Small intestine (tissue), 7 donors: ENCODE measurements at regions not wholly inside any gene's neighbourhood (a gene's known extent, or its start where the extent isn't known, plus 50 kb on each side); places are given as distances from the start of the nearest gene placed in this dataset.

ENCODE experiments used
- DNase-seq, 2 donors: peaks; one replicate each; pipeline versions ENCODE4 v3.0.0 to v3.0.0-alpha.2; 2013
- FAIRE-seq: peaks from 2 replicates; lab custom pipeline; 2012; peaks lifted over from hg19 to GRCh38; lab: Jason Lieb, UNC
- H3K27ac ChIP-seq, 3 donors: one replicate each; pipeline ENCODE4 v1.5.1; 2013; ENCODE audit warnings: low read length in 2 of 3, mild to moderate bottlenecking in 2 of 3, control low read depth in 1 of 3, inconsistent platforms in 1 of 3, low read depth in 1 of 3, moderate library complexity in 1 of 3
- H3K27me3 ChIP-seq, 3 donors: one replicate each; pipeline ENCODE4 v1.6.1; 2013; ENCODE audit warnings: low read length in 3 of 3, inconsistent platforms in 1 of 3; ENCODE audit not compliant: control insufficient read depth in 3 of 3, insufficient read depth in 3 of 3
- H3K36me3 ChIP-seq, 3 donors: one replicate each; pipeline ENCODE4 v1.6.1; 2013; ENCODE audit warnings: low read length in 3 of 3, inconsistent platforms in 1 of 3, low read depth in 1 of 3, mild to moderate bottlenecking in 1 of 3, moderate library complexity in 1 of 3; ENCODE audit not compliant: control insufficient read depth in 3 of 3, insufficient read depth in 2 of 3
- H3K4me1 ChIP-seq, 3 donors: one replicate each; pipeline ENCODE4 v1.6.1; 2013; ENCODE audit warnings: low read length in 2 of 3, inconsistent platforms in 1 of 3, low read depth in 1 of 3, mild to moderate bottlenecking in 1 of 3, moderate library complexity in 1 of 3; ENCODE audit not compliant: control insufficient read depth in 3 of 3, insufficient read depth in 2 of 3
- H3K4me3 ChIP-seq, 3 donors: one replicate each; pipeline ENCODE4 v1.5.1; 2013; ENCODE audit warnings: low read length in 3 of 3, control low read depth in 1 of 3, inconsistent platforms in 1 of 3, low read depth in 1 of 3, mild to moderate bottlenecking in 1 of 3, moderate library complexity in 1 of 3
- H3K9me3 ChIP-seq, 2 donors: one replicate each; pipeline ENCODE4 v1.6.1; 2013; ENCODE audit warnings: low read depth in 1 of 2, low read length in 1 of 2; ENCODE audit not compliant: control insufficient read depth in 2 of 2, insufficient read depth in 1 of 2
- WGBS, 3 donors: extraction: QIAGEN DNeasy Blood & Tissue Kit; methylation state at CpG; one replicate each; pipeline ENCODE4 v1.1.7; 2013; 5-methylcytosine and 5-hydroxymethylcytosine counted together
- donor health status: healthy with polysubstance abuse.
- donor health status: control.
- donor health status: control.
- donor health status: Bipolar disorder and iron deficiency.
- donor health status: healthy.

- Histone ChIP-seq H3K27me3 (no peaks in the 10 kb centered on the region), H3K4me1 (peaks cover 0 to 4% (median 0%) of the 10 kb centered on the region in 3 donors), H3K9me3 (no peaks in the 10 kb centered on the region), H3K4me3 (no peak overlapping the region), H3K36me3 (no peaks in the 10 kb centered on the region), H3K27ac (no peak overlapping the region)
- DNase-seq, result no peak
- WGBS, 3 donors, result 75 to 94% (median 83%) methylated on average over 2 of the region's 2 CpGs
- no peak for FAIRE-seq
These were observed 189.1 kb downstream of the BMP4 start for GRCh38 chr14:53767566-53767965.

DNA sequence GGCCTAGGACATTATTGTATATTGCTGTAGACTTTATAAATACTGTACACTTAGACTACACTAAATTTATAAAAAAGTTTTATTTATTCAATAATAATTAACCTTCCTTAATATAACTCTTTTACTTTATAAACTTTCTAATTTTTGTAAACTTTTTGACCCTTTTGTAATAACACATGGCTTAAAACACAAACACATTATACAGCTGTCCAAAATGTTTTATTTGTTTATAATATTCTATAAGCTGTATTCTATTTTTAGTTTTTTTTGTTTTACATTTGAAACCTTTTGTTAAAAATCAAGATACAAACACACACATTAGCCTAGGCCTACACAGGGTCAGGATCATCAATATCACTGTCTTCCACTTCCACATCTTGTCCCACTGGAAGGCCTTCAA is 190.0 kb downstream of the BMP4 start:
- peaks cover 0 to 4% (median 0%) of the 10 kb centered on the region in 3 donors for H3K4me1 ChIP-seq
- H3K9me3 ChIP-seq, result no peaks in the 10 kb centered on the region
- no peak overlapping the region for H3K4me3 ChIP-seq
- no peak for FAIRE-seq
- H3K36me3 ChIP-seq, result no peaks in the 10 kb centered on the region
- H3K27me3 ChIP-seq, result no peaks in the 10 kb centered on the region
- DNase-seq, result no peak
- H3K27ac ChIP-seq, result no peak overlapping the region

GRCh38 chr14:53766106-53766505 is 190.5 kb downstream of the BMP4 start:
- H3K4me3 ChIP-seq, result no peak overlapping the region
- no peak overlapping the region for H3K27ac ChIP-seq
- FAIRE-seq, result no peak
- no peaks in the 10 kb centered on the region for H3K27me3 ChIP-seq
- peaks cover 0 to 4% (median 0%) of the 10 kb centered on the region in 3 donors for H3K4me1 ChIP-seq
- H3K36me3 ChIP-seq, result no peaks in the 10 kb centered on the region
- WGBS, 3 donors, result 77 to 82% (median 79%) methylated on average over 2 of the region's 2 CpGs
- H3K9me3 ChIP-seq, result no peaks in the 10 kb centered on the region
- DNase-seq, result no peak

DNA sequence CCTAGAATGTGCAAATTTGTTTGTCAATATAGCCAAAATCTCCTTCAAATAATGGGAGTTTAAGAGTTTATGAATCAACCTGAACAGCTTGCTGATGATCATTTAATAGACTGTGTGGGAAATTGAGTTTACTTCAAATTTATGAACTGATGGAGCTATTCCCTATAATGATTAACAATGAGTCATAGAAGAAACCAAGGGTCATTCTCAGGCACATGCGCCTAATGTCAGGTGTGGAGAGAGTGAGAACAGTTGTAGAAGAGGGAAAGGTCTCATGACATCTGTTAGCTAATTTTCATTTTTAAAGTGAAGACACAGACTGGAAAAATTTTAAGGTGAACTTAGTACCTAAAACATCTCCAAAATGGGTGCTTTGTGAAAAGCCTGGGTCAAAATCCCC is 191.8 kb downstream of the BMP4 start:
- no peaks in the 10 kb centered on the region for H3K9me3 ChIP-seq
- FAIRE-seq, result no peak
- H3K27me3 ChIP-seq, result no peaks in the 10 kb centered on the region
- no peaks in the 10 kb centered on the region for H3K36me3 ChIP-seq
- 43 to 61% (median 46%) methylated on average over 1 of the region's 1 CpG for WGBS, 3 donors
- DNase-seq, result peak; percentile 78 to 79
- no peak overlapping the region for H3K4me3 ChIP-seq
- H3K4me1 ChIP-seq, result peaks cover 0 to 4% (median 0%) of the 10 kb centered on the region in 3 donors
- peak overlapping the region in 1 of 3 donors; percentile 40 for H3K27ac ChIP-seq

DNA sequence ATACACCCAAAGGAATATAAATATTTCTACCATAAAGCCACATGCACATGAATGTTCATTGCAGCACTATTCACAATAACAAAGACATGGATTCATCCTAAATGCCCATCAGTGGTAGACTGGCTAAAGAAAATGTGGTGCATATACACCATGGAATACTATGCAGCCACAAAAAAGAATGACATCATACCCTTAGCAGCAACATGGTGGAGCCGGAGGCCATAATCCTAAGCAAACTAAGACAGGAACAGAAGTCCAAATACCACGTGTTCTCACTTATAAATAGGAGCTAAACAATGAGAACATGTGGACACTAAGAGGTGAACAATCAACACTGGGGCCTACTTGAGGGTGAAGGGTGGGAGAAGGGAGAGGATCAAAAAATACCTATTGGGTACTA is 198.5 kb downstream of the BMP4 start:
- no peak for DNase-seq
- Histone ChIP-seq H3K36me3 (no peaks in the 10 kb centered on the region), H3K27ac (no peak overlapping the region), H3K4me3 (no peak overlapping the region), H3K4me1 (no peaks in the 10 kb centered on the region), H3K9me3 (peaks cover 0 to 4% of the 10 kb centered on the region in 2 donors), H3K27me3 (no peaks in the 10 kb centered on the region)
- no peak for FAIRE-seq
- 80 to 89% (median 88%) methylated on average over 2 of the region's 2 CpGs for WGBS, 3 donors

DNA sequence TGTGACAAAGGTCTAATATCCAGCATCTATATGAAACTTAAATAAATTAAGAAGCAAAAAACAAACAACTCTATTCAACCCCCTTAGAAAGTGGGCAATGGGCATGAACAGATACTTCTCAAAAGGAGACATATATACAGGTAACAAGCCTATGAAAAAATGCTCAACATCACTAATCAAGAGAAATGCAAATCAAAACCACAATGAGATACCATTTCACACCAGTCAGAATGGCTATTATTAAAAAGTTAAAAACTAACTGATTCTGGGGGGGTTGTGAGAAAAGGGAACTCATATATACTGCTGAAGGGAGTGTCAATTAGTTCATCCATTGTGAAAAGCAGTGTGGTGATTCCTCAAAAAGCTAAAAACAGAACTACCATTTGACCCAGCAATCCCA is 198.9 kb downstream of the BMP4 start:
- H3K27me3 ChIP-seq, result no peaks in the 10 kb centered on the region
- no peak for FAIRE-seq
- no peak for DNase-seq
- H3K4me1 ChIP-seq, result no peaks in the 10 kb centered on the region
- peaks cover 0 to 4% of the 10 kb centered on the region in 2 donors for H3K9me3 ChIP-seq
- H3K27ac ChIP-seq, result no peak overlapping the region
- no peak overlapping the region for H3K4me3 ChIP-seq
- no peaks in the 10 kb centered on the region for H3K36me3 ChIP-seq

GRCh38 chr14:53751650-53752049 is 205.0 kb downstream of the BMP4 start:
- Histone ChIP-seq H3K4me3 (no peak overlapping the region), H3K9me3 (no peaks in the 10 kb centered on the region), H3K27me3 (no peaks in the 10 kb centered on the region), H3K27ac (no peak overlapping the region), H3K36me3 (no peaks in the 10 kb centered on the region), H3K4me1 (no peaks in the 10 kb centered on the region)
- 78 to 85% (median 81%) methylated on average over 3 of the region's 3 CpGs for WGBS, 3 donors
- DNase-seq (no peak), FAIRE-seq (no peak)

DNA sequence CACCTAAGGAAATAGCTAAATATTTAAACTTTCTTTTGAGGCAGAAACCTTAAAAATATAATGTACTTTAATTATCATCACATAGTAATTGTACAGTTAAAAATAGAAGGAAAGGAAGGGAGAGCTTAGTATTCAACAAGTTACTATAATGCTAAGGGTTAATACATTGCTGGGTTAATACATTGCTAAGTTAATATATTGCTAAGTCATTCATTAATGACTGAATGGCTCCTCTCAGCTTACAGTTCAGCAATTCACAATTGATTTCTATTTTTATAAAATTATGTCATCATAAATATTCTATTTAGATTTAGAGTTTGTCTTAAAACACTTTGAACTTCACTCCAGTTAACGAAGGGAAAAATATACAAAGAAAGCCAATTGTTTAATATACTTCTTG is 207.9 kb downstream of the BMP4 start:
- peak; percentile 26 for FAIRE-seq
- Histone ChIP-seq H3K4me1 (no peaks in the 10 kb centered on the region), H3K27me3 (no peaks in the 10 kb centered on the region), H3K27ac (no peak overlapping the region), H3K9me3 (no peaks in the 10 kb centered on the region), H3K4me3 (no peak overlapping the region), H3K36me3 (no peaks in the 10 kb centered on the region)
- DNase-seq, result no peak
- 10 to 40% (median 18%) methylated on average over 1 of the region's 1 CpG for WGBS, 3 donors

DNA sequence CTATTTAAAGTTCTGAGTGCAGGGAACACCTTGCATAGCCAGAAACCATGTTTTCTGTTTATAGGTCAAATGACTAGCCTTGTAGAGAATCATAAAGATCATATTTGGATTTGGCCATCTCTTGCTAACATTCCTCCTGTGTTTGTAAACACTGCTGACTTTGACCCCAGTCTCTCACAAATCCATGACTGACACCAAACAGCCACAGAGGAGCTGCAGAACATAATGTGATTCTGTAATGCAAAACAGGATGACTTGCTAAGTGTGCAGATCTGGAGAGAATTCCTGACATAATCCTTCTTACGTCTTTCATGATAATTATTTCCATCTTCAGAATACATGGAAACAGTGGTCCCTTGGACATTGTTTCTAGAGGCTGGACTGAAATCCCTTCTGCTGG is 211.8 kb downstream of the BMP4 start:
- Histone ChIP-seq H3K27ac (no peak overlapping the region), H3K4me3 (no peak overlapping the region), H3K36me3 (no peaks in the 10 kb centered on the region), H3K27me3 (no peaks in the 10 kb centered on the region), H3K4me1 (no peaks in the 10 kb centered on the region), H3K9me3 (no peaks in the 10 kb centered on the region)
- FAIRE-seq, result no peak
- WGBS, 3 donors, result 74 to 90% (median 78%) methylated on average over 1 of the region's 1 CpG
- no peak for DNase-seq
